ENCODE measurements at regions not wholly inside any gene's neighbourhood (a gene's known extent, or its start where the extent isn't known, plus 50 kb on each side); places are given as distances from the start of the nearest gene placed in this dataset.

- no peak for ATAC-seq
- H3K4me1 ChIP-seq (ENCODE audit: control insufficient read depth, insufficient read depth, low read length): no peaks in the 10 kb centered on the region
- TF ChIP-seq CTCF (IDR thresholded peaks at IDR 0.05): no peak
- peaks cover 36 to 60% of the 10 kb centered on the region in 2 donors for H3K27me3 Mint-ChIP-seq (ENCODE audit: low read depth in 2 of 2)
- peaks cover 18% of the 10 kb centered on the region for H3K27me3 ChIP-seq (ENCODE audit: control insufficient read depth, insufficient read depth, low read length)
- 100% methylated on average over 1 of the region's 1 CpG for WGBS (ENCODE audit: insufficient coverage)
- H3K36me3 ChIP-seq (ENCODE audit: control insufficient read depth, insufficient read depth, low read length): no peaks in the 10 kb centered on the region
- no peak overlapping the region for H3K4me3 ChIP-seq (ENCODE audit: low read length)
- H3K36me3 Mint-ChIP-seq: no peaks in the 10 kb centered on the region
- no peak overlapping the region for H3K27ac Mint-ChIP-seq
- no peak for DNase-seq
- intact Hi-C loops (cut with micrococcal nuclease): no loop called here
- H3K9me3 Mint-ChIP-seq: no peaks in the 10 kb centered on the region
- H3K27ac ChIP-seq (ENCODE audit: low read length): no peak overlapping the region
- H3K9me3 ChIP-seq (ENCODE audit: control insufficient read depth, insufficient read depth, low read length): no peaks in the 10 kb centered on the region
- no peaks in the 10 kb centered on the region for H3K4me1 Mint-ChIP-seq
- H3K4me3 Mint-ChIP-seq: no peak overlapping the region
Observed at GRCh38 chr1:89457046-89457445, 67.6 kb upstream of the LRRC8B start.

GRCh38 chr1:89459081-89459480, 65.5 kb upstream of the LRRC8B start:
- intact Hi-C loops (cut with micrococcal nuclease): no loop called here
- H3K9me3 ChIP-seq (ENCODE audit: control insufficient read depth, insufficient read depth, low read length): no peaks in the 10 kb centered on the region
- no peak overlapping the region for H3K4me3 ChIP-seq (ENCODE audit: low read length)
- DNase-seq (no peak), ATAC-seq (no peak)
- H3K4me1 ChIP-seq (ENCODE audit: control insufficient read depth, insufficient read depth, low read length): peaks cover 2% of the 10 kb centered on the region
- H3K27ac Mint-ChIP-seq: no peak overlapping the region
- no peak for TF ChIP-seq CTCF (IDR thresholded peaks at IDR 0.05)
- 94% methylated on average over 2 of the region's 2 CpGs for WGBS (ENCODE audit: insufficient coverage)
- H3K4me1 Mint-ChIP-seq: peaks cover 5 to 9% of the 10 kb centered on the region in 2 donors
- H3K27me3 ChIP-seq (ENCODE audit: control insufficient read depth, insufficient read depth, low read length): peaks cover 33% of the 10 kb centered on the region
- H3K27ac ChIP-seq (ENCODE audit: low read length): no peak overlapping the region
- no peaks in the 10 kb centered on the region for H3K9me3 Mint-ChIP-seq
- H3K36me3 Mint-ChIP-seq: no peaks in the 10 kb centered on the region
- H3K36me3 ChIP-seq (ENCODE audit: control insufficient read depth, insufficient read depth, low read length): no peaks in the 10 kb centered on the region
- no peak overlapping the region for H3K4me3 Mint-ChIP-seq
- peaks cover 48 to 76% of the 10 kb centered on the region in 2 donors for H3K27me3 Mint-ChIP-seq (ENCODE audit: low read depth in 2 of 2)

GRCh38 chr1:89460325-89460724, 64.3 kb upstream of the LRRC8B start:
- intact Hi-C loops (cut with micrococcal nuclease): no loop called here
- TF ChIP-seq CTCF (IDR thresholded peaks at IDR 0.05): no peak
- no peak overlapping the region for H3K27ac ChIP-seq (ENCODE audit: low read length)
- Mint-ChIP-seq H3K4me3 (no peak overlapping the region), H3K36me3 (no peaks in the 10 kb centered on the region), H3K4me1 (peaks cover 8 to 13% of the 10 kb centered on the region in 2 donors), H3K27ac (no peak overlapping the region), H3K9me3 (no peaks in the 10 kb centered on the region), H3K27me3 (ENCODE audit: low read depth in 2 of 2) (peaks cover 56 to 88% of the 10 kb centered on the region in 2 donors)
- H3K9me3 ChIP-seq (ENCODE audit: control insufficient read depth, insufficient read depth, low read length): no peaks in the 10 kb centered on the region
- H3K27me3 ChIP-seq (ENCODE audit: control insufficient read depth, insufficient read depth, low read length): peaks cover 45% of the 10 kb centered on the region
- ATAC-seq (no peak), DNase-seq (no peak)
- no peak overlapping the region for H3K4me3 ChIP-seq (ENCODE audit: low read length)
- peaks cover 5% of the 10 kb centered on the region for H3K4me1 ChIP-seq (ENCODE audit: control insufficient read depth, insufficient read depth, low read length)
- WGBS (ENCODE audit: insufficient coverage): 100% methylated on average over 1 of the region's 1 CpG
- no peaks in the 10 kb centered on the region for H3K36me3 ChIP-seq (ENCODE audit: control insufficient read depth, insufficient read depth, low read length)

GRCh38 chr1:89462250-89462649, 62.4 kb upstream of the LRRC8B start:
- Histone ChIP-seq H3K9me3 (ENCODE audit: control insufficient read depth, insufficient read depth, low read length) (no peaks in the 10 kb centered on the region), H3K36me3 (ENCODE audit: control insufficient read depth, insufficient read depth, low read length) (no peaks in the 10 kb centered on the region), H3K4me1 (ENCODE audit: control insufficient read depth, insufficient read depth, low read length) (peaks cover 5% of the 10 kb centered on the region), H3K27ac (ENCODE audit: low read length) (no peak overlapping the region), H3K4me3 (ENCODE audit: low read length) (no peak overlapping the region), H3K27me3 (ENCODE audit: control insufficient read depth, insufficient read depth, low read length) (peaks cover 54% of the 10 kb centered on the region)
- H3K27ac Mint-ChIP-seq: no peak overlapping the region
- intact Hi-C loops (cut with micrococcal nuclease): no loop called here
- no peaks in the 10 kb centered on the region for H3K9me3 Mint-ChIP-seq
- no peak for DNase-seq
- H3K27me3 Mint-ChIP-seq (ENCODE audit: low read depth in 2 of 2): peaks cover 56 to 95% of the 10 kb centered on the region in 2 donors
- ATAC-seq: no peak
- peaks cover 8 to 21% of the 10 kb centered on the region in 2 donors for H3K4me1 Mint-ChIP-seq
- no peaks in the 10 kb centered on the region for H3K36me3 Mint-ChIP-seq
- no peak overlapping the region for H3K4me3 Mint-ChIP-seq
- WGBS (ENCODE audit: insufficient coverage): 78% methylated on average over 3 of the region's 3 CpGs
- no peak for TF ChIP-seq CTCF (IDR thresholded peaks at IDR 0.05)
